GM12878 (cell line): ENCODE measurements at regions not wholly inside any gene's neighbourhood (a gene's known extent, or its start where the extent isn't known, plus 50 kb on each side); places are given as distances from the start of the nearest gene placed in this dataset.

Source experiments
- ATAC-seq: fragments of 200-7000 bp; cut with Tn5 transposase; 3 replicates; pipeline ENCODE4 v1.9.1; 2020; ENCODE audit warnings: mild to moderate bottlenecking, moderate library complexity
- BruUV-seq: library from RNA; stranded (reverse); fragments of 400-500 nt; replicated peaks from 2 replicates; lab custom pipeline; 2021; lab: Mats Ljungman, UMichigan
- CTCF ChIA-PET: fragments of 300-600 bp; sonication (Branson Sonifier 250); formaldehyde crosslinking; extraction: SDS; loops from one replicate; lab custom pipeline; 2021; ENCODE audit warnings: inconsistent platforms; lab: Yijun Ruan, JAX
- POLR2A ChIA-PET: fragments of 350-600 bp; formaldehyde crosslinking; extraction: SDS; loops from one replicate; lab custom pipeline; 2021; ENCODE audit warnings: inconsistent platforms; lab: Charles Lee
- RAD21 ChIA-PET: fragments of 300-600 bp; sonication (Branson Sonifier 250); formaldehyde crosslinking; loops from one replicate; lab custom pipeline; 2023; ENCODE audit warnings: antibody characterized with exemption; ENCODE audit not compliant: unreplicated experiment; lab: Charles Lee
- SMC1A ChIA-PET: fragments of 300-600 bp; sonication (Branson Sonifier 250); formaldehyde crosslinking; loops from one replicate; lab custom pipeline; 2023; ENCODE audit not compliant: unreplicated experiment, uncharacterized antibody; lab: Charles Lee
- DNase-seq: peaks from one replicate; pipeline ENCODE4 v3.0.0-alpha.2; 2011; ENCODE audit warnings: low read depth, low spot score
- FAIRE-seq: peaks from 3 replicates; lab custom pipeline; 2011; peaks lifted over from hg19 to GRCh38; lab: Jason Lieb, UNC
- H2AFZ ChIP-seq: 2 replicates; pipeline ENCODE4 v1.6.0; 2011; ENCODE audit warnings: low read depth, low read length, control low read depth; ENCODE audit not compliant: control insufficient read depth
- H3K27ac ChIP-seq: 2 replicates; pipeline ENCODE4 v1.5.1; 2011; ENCODE audit warnings: control low read depth; ENCODE audit not compliant: control insufficient read depth, insufficient read depth
- H3K27me3 ChIP-seq, 2 experiments: replicated peaks in 1 of 2; 2 replicates each; pipeline versions ENCODE4 v1.6.0 to v1.6.1; 2011; ENCODE audit warnings: low read length in 1 of 2; ENCODE audit not compliant: control insufficient read depth in 2 of 2, insufficient read depth in 2 of 2
- H3K36me3 ChIP-seq, 2 experiments: 2 replicates each; pipeline ENCODE4 v1.5.1; 2011; ENCODE audit warnings: low read length in 1 of 2; ENCODE audit not compliant: control insufficient read depth in 2 of 2, insufficient read depth in 2 of 2
- H3K4me1 ChIP-seq: 2 replicates; pipeline ENCODE4 v1.6.1; 2011; ENCODE audit warnings: mild to moderate bottlenecking, low read length, moderate library complexity, mixed read lengths; ENCODE audit not compliant: control insufficient read depth, insufficient read depth
- H3K4me2 ChIP-seq: 2 replicates; pipeline ENCODE4 v1.6.0; 2011; ENCODE audit warnings: control low read depth; ENCODE audit not compliant: control insufficient read depth, insufficient read depth
- H3K4me3 ChIP-seq: fragments of 200-600 bp; sonication (generic); 2 replicates; pipeline ENCODE4 v1.5.1; 2016
- H3K79me2 ChIP-seq: 2 replicates; pipeline ENCODE4 v1.6.0; 2011; ENCODE audit warnings: low read length; ENCODE audit not compliant: control insufficient read depth, insufficient read depth
- H3K9ac ChIP-seq: 2 replicates; pipeline ENCODE4 v1.8.0; 2011; ENCODE audit warnings: low read length, control low read depth, mixed read lengths; ENCODE audit not compliant: control insufficient read depth, insufficient read depth
- H3K9me3 ChIP-seq: replicated peaks from 3 replicates; pipeline ENCODE4 v1.5.1; 2011; ENCODE audit warnings: mild to moderate bottlenecking, low read length; ENCODE audit not compliant: control insufficient read depth, insufficient read depth
- H4K20me1 ChIP-seq: 2 replicates; pipeline ENCODE4 v1.6.0; 2011; ENCODE audit not compliant: control insufficient read depth, insufficient read depth
- ASH2L ChIP-seq: fragments of 300-600, 200-600 bp; sonication (generic); IDR thresholded peaks from 2 replicates; pipeline ENCODE4 v1.6.1; 2017; ENCODE audit warnings: low read depth, mild to moderate bottlenecking, borderline replicate concordance
- CHD2 ChIP-seq: IDR thresholded peaks from 2 replicates; pipeline ENCODE4 v1.6.1; 2011; ENCODE audit warnings: low read depth, low read length, improper control_type of control experiment, borderline replicate concordance
- ESRRA ChIP-seq: IDR thresholded peaks from 2 replicates; pipeline ENCODE4 v1.6.1; 2012; ENCODE audit warnings: mild to moderate bottlenecking, low read length, improper control_type of control experiment
- EZH2 ChIP-seq: IDR thresholded peaks from 2 replicates; pipeline ENCODE4 v1.6.1; 2012; ENCODE audit warnings: low read depth, mild to moderate bottlenecking, control low read depth, inconsistent platforms, low read length, borderline replicate concordance; ENCODE audit not compliant: control insufficient read depth
- JUNB ChIP-seq: IDR thresholded peaks from 2 replicates; pipeline ENCODE4 v1.6.1; 2016; ENCODE audit warnings: antibody characterized with exemption, mild to moderate bottlenecking
- JUND ChIP-seq: IDR thresholded peaks from 2 replicates; pipeline ENCODE4 v1.6.1; 2012; ENCODE audit warnings: low read depth, mild to moderate bottlenecking, low read length, improper control_type of control experiment, moderate library complexity
- NRF1 ChIP-seq: conservative IDR thresholded peaks from 2 replicates; pipeline ENCODE4 v1.6.1; 2011; ENCODE audit warnings: mild to moderate bottlenecking, low read depth, low read length, improper control_type of control experiment
- SMAD5 ChIP-seq: IDR thresholded peaks from 2 replicates; pipeline ENCODE4 v1.6.1; 2016; ENCODE audit warnings: antibody characterized with exemption, low read depth
- YY1 ChIP-seq: IDR thresholded peaks from 2 replicates; pipeline ENCODE4 v1.6.1; 2011; ENCODE audit warnings: low read depth, mild to moderate bottlenecking, low read length
- WGBS: methylation state at CpG from one replicate; pipeline ENCODE4 v1.1.6; 2016; ENCODE audit warnings: low lambda C conversion rate; ENCODE audit not compliant: insufficient replicate concordance, insufficient coverage; ENCODE audit errors: missing lambda C conversion rate; 5-methylcytosine and 5-hydroxymethylcytosine counted together
- in situ Hi-C: fragments of 300-500 bp; cut with MboI; formaldehyde crosslinking; loops from 9 replicates; pipeline ENCODE4 v1.14.3; 2018; ENCODE audit warnings: mixed read lengths
- intact Hi-C: fragments of 100-400 bp; cut with micrococcal nuclease; formaldehyde crosslinking; loops from one replicate; pipeline ENCODE4 v1.14.2; 2022; ENCODE audit not compliant: unreplicated experiment
- TF ChIP-seq, protein P1 (sequence below): IDR thresholded peaks from 2 replicates; pipeline ENCODE4 v1.6.1; 2012; ENCODE audit warnings: improper control_type of control experiment, low read depth, low read length; ENCODE audit not compliant: insufficient replicate concordance
- TF ChIP-seq, protein P2 (sequence below): fragments of 450-650 bp; formaldehyde crosslinking; IDR thresholded peaks from 2 replicates; pipeline ENCODE4 v1.4.0; 2022; ENCODE audit warnings: mild to moderate bottlenecking, moderate library complexity
- TF ChIP-seq, protein P3 (sequence below): IDR thresholded peaks from 2 replicates; pipeline ENCODE4 v1.6.1; 2011; ENCODE audit warnings: borderline replicate concordance, low read depth, mild to moderate bottlenecking, moderate library complexity, mixed read lengths, low read length; ENCODE audit not compliant: insufficient read depth; ENCODE audit errors: extremely low read length

DNA sequence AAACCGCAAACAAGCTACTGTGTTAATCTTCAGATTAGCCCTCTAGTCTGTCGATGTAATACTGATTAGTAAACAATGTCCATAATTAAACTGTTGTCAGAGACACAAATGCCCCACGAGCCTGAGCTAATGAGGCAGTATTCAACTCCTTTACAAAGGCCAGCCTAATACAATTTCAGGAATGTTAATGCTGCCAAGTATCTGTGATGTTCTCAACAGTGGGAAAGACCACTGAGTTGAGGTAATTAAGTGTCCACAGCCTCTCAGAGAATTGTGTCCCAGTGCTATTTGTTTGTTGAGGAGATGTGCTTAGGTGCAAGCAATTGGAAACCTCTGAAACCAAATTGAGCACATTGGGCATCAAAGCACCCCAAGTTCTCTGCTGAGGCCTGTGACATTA lies 139.4 kb upstream of the CDKN3 start:
- DNase-seq (no peak), FAIRE-seq (no peak), ATAC-seq (no peak)
- Histone ChIP-seq H3K9me3 (no peaks in the 10 kb centered on the region), H3K27me3 (no peaks in the 10 kb centered on the region; a peak in 1 of 4 replicates), H3K4me1 (no peaks in the 10 kb centered on the region), H3K4me2 (no peak overlapping the region), H3K36me3 (no peaks in the 10 kb centered on the region), H3K4me3 (no peak overlapping the region), H3K79me2 (no peaks in the 10 kb centered on the region), H2AFZ (no peak overlapping the region), H4K20me1 (no peaks in the 10 kb centered on the region), H3K27ac (no peak overlapping the region), H3K9ac (no peak overlapping the region)
- intact Hi-C loops: no loop called here
- ChIA-PET CTCF (no interaction called here), RAD21 (no interaction called here), POLR2A (no interaction called here), SMC1A (no interaction called here)
- no TSS peak for BruUV-seq
- WGBS: 35% methylated on average over 3 of the region's 3 CpGs
- no peak for TF ChIP-seq ASH2L
- no peak for TF ChIP-seq CHD2
- no peak for TF ChIP-seq ESRRA
- TF ChIP-seq, protein P1, sequence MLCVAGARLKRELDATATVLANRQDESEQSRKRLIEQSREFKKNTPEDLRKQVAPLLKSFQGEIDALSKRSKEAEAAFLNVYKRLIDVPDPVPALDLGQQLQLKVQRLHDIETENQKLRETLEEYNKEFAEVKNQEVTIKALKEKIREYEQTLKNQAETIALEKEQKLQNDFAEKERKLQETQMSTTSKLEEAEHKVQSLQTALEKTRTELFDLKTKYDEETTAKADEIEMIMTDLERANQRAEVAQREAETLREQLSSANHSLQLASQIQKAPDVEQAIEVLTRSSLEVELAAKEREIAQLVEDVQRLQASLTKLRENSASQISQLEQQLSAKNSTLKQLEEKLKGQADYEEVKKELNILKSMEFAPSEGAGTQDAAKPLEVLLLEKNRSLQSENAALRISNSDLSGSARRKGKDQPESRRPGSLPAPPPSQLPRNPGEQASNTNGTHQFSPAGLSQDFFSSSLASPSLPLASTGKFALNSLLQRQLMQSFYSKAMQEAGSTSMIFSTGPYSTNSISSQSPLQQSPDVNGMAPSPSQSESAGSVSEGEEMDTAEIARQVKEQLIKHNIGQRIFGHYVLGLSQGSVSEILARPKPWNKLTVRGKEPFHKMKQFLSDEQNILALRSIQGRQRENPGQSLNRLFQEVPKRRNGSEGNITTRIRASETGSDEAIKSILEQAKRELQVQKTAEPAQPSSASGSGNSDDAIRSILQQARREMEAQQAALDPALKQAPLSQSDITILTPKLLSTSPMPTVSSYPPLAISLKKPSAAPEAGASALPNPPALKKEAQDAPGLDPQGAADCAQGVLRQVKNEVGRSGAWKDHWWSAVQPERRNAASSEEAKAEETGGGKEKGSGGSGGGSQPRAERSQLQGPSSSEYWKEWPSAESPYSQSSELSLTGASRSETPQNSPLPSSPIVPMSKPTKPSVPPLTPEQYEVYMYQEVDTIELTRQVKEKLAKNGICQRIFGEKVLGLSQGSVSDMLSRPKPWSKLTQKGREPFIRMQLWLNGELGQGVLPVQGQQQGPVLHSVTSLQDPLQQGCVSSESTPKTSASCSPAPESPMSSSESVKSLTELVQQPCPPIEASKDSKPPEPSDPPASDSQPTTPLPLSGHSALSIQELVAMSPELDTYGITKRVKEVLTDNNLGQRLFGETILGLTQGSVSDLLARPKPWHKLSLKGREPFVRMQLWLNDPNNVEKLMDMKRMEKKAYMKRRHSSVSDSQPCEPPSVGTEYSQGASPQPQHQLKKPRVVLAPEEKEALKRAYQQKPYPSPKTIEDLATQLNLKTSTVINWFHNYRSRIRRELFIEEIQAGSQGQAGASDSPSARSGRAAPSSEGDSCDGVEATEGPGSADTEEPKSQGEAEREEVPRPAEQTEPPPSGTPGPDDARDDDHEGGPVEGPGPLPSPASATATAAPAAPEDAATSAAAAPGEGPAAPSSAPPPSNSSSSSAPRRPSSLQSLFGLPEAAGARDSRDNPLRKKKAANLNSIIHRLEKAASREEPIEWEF: no peak
- TF ChIP-seq YY1: no peak
- TF ChIP-seq JUNB: no peak
- TF ChIP-seq, protein P2, sequence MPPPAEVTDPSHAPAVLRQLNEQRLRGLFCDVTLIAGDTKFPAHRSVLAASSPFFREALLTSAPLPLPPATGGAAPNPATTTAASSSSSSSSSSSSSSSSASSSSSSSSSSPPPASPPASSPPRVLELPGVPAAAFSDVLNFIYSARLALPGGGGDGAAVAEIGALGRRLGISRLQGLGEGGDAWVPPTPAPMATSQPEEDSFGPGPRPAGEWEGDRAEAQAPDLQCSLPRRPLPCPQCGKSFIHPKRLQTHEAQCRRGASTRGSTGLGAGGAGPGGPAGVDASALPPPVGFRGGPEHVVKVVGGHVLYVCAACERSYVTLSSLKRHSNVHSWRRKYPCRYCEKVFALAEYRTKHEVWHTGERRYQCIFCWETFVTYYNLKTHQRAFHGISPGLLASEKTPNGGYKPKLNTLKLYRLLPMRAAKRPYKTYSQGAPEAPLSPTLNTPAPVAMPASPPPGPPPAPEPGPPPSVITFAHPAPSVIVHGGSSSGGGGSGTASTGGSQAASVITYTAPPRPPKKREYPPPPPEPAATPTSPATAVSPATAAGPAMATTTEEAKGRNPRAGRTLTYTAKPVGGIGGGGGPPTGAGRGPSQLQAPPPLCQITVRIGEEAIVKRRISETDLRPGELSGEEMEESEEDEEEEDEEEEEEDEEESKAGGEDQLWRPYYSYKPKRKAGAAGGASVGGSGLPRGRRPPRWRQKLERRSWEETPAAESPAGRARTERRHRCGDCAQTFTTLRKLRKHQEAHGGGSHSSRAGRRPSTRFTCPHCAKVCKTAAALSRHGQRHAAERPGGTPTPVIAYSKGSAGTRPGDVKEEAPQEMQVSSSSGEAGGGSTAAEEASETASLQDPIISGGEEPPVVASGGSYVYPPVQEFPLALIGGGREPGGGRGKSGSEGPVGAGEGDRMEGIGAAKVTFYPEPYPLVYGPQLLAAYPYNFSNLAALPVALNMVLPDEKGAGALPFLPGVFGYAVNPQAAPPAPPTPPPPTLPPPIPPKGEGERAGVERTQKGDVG (CRISPR knock-in tag): no peak
- TF ChIP-seq EZH2: no peak
- no peak for TF ChIP-seq JUND
- no peak for TF ChIP-seq SMAD5
- TF ChIP-seq, protein P3, sequence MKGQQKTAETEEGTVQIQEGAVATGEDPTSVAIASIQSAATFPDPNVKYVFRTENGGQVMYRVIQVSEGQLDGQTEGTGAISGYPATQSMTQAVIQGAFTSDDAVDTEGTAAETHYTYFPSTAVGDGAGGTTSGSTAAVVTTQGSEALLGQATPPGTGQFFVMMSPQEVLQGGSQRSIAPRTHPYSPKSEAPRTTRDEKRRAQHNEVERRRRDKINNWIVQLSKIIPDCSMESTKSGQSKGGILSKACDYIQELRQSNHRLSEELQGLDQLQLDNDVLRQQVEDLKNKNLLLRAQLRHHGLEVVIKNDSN: no peak
- no peak for TF ChIP-seq NRF1
- in situ Hi-C loops: no loop called here
